T-cell (primary cell): ENCODE measurements at regions not wholly inside any gene's neighbourhood (a gene's known extent, or its start where the extent isn't known, plus 50 kb on each side); places are given as distances from the start of the nearest gene placed in this dataset.

Experiments used
- ATAC-seq, 4 experiments: fragments of 200-7000 bp in 3 of 4; fragments of 150-1000 bp in 1 of 4; cut with Tn5 transposase; replicated peaks in 1 of 4; 1 replicate in 3 of 4; 2 replicates in 1 of 4; pipeline ENCODE4 v1.10.0; 2021; ENCODE audit warnings: moderate library complexity in 3 of 4, mild to moderate bottlenecking in 2 of 4, moderate number of reproducible peaks in 1 of 4
- CTCF ChIA-PET, 2 donors: fragments of 300-600 bp; sonication (Branson Sonifier 250); formaldehyde crosslinking; loops; one replicate each; lab custom pipeline; 2022; ENCODE audit warnings: antibody characterized with exemption in 2 of 2; lab: Charles Lee
- POLR2A ChIA-PET, 2 donors: fragments of 300-600 bp; sonication (Branson Sonifier 250); formaldehyde crosslinking; loops; one replicate each; lab custom pipeline; 2022; ENCODE audit warnings: antibody characterized with exemption in 2 of 2; lab: Charles Lee
- DNase-seq, 35 experiments: peaks; one replicate each; pipeline versions ENCODE4 v3.0.0 to v3.0.0-alpha.2; 2013 to 2023
- H3K27ac ChIP-seq: one replicate; pipeline ENCODE4 v1.5.1; 2013; ENCODE audit warnings: low read length
- H3K27me3 ChIP-seq, 2 experiments: replicated peaks in 1 of 2; 1 replicate in 1 of 2; 2 replicates in 1 of 2; pipeline versions ENCODE4 v1.6.1 to v1.7.0; 2013; ENCODE audit warnings: low read length in 1 of 2, mixed read lengths in 1 of 2; ENCODE audit not compliant: control insufficient read depth in 2 of 2, insufficient read depth in 2 of 2; ENCODE audit errors: extremely low read depth in 1 of 2
- H3K36me3 ChIP-seq, 2 donors: 1 replicate in 1 of 2; 2 replicates in 1 of 2; pipeline versions ENCODE4 v1.6.1 to v1.7.0; 2013; ENCODE audit warnings: low read length in 1 of 2; ENCODE audit not compliant: control insufficient read depth in 2 of 2, insufficient read depth in 1 of 2; ENCODE audit errors: extremely low read depth in 1 of 2
- H3K4me1 ChIP-seq, 2 experiments: 1 replicate in 1 of 2; 2 replicates in 1 of 2; pipeline versions ENCODE4 v1.6.1 to v1.7.0; 2013; ENCODE audit warnings: low read length in 2 of 2, mixed read lengths in 1 of 2; ENCODE audit not compliant: insufficient read depth in 2 of 2, control insufficient read depth in 1 of 2; ENCODE audit errors: extremely low read depth in 1 of 2
- H3K4me3 ChIP-seq, 2 donors: 1 replicate in 1 of 2; 2 replicates in 1 of 2; pipeline versions ENCODE4 v1.5.1 to v1.7.0; 2013; ENCODE audit warnings: mild to moderate bottlenecking in 2 of 2, low read length in 1 of 2, moderate library complexity in 1 of 2; ENCODE audit not compliant: control insufficient read depth in 1 of 2; ENCODE audit errors: extremely low read depth in 1 of 2
- H3K9me3 ChIP-seq: 2 replicates; pipeline ENCODE4 v1.7.0; 2013
- H3K27ac Mint-ChIP-seq, 2 donors: one replicate each; pipeline ENCODE4 v1.8.0; 2020 to 2021; ENCODE audit warnings: mild to moderate bottlenecking in 2 of 2, mixed read lengths in 2 of 2
- H3K27me3 Mint-ChIP-seq, 2 donors: one replicate each; pipeline ENCODE4 v1.8.0; 2021 to 2022; ENCODE audit warnings: mixed read lengths in 2 of 2
- H3K36me3 Mint-ChIP-seq: one replicate; pipeline ENCODE4 v1.8.0; 2021; ENCODE audit warnings: mixed read lengths
- H3K4me1 Mint-ChIP-seq, 3 donors: one replicate each; pipeline ENCODE4 v1.8.0; 2020 to 2022; ENCODE audit warnings: mixed read lengths in 3 of 3, mild to moderate bottlenecking in 1 of 3
- H3K4me3 Mint-ChIP-seq, 3 donors: one replicate each; pipeline ENCODE4 v1.8.0; 2020 to 2022; ENCODE audit warnings: mild to moderate bottlenecking in 3 of 3, mixed read lengths in 3 of 3, moderate library complexity in 3 of 3
- H3K9me3 Mint-ChIP-seq, 3 donors: one replicate each; pipeline ENCODE4 v1.8.0; 2020 to 2022; ENCODE audit warnings: mixed read lengths in 3 of 3
- WGBS: methylation state at CpG from one replicate; pipeline ENCODE4 v1.1.5; 2013; ENCODE audit warnings: missing lambda C conversion rate; ENCODE audit not compliant: insufficient coverage; 5-methylcytosine and 5-hydroxymethylcytosine counted together

- no peak overlapping the region for H3K27ac ChIP-seq
- no peak overlapping the region for H3K4me3 Mint-ChIP-seq
- H3K27me3 ChIP-seq, result peaks cover 0 to 3% of the 10 kb centered on the region in 2 experiments
- no peak overlapping the region for H3K27ac Mint-ChIP-seq
- no peaks in the 10 kb centered on the region for H3K4me1 ChIP-seq
- no peaks in the 10 kb centered on the region for H3K36me3 ChIP-seq
- peaks cover 19 to 22% of the 10 kb centered on the region in 2 donors for H3K27me3 Mint-ChIP-seq
- H3K9me3 ChIP-seq, result no peaks in the 10 kb centered on the region
- ChIA-PET CTCF (no interaction called here), POLR2A (no interaction called here)
- H3K4me3 ChIP-seq, result no peak overlapping the region
- no peak for DNase-seq
- H3K9me3 Mint-ChIP-seq, result peaks cover 16 to 21% (median 19%) of the 10 kb centered on the region in 3 donors
- WGBS, result 49% methylated on average over 3 of the region's 3 CpGs
- no peaks in the 10 kb centered on the region for H3K36me3 Mint-ChIP-seq
- no peaks in the 10 kb centered on the region for H3K4me1 Mint-ChIP-seq
- no peak for ATAC-seq
Observed at GRCh38 chr13:111993691-111994090, 73.3 kb upstream of the SOX1 start.

- WGBS, result 90% methylated on average over 8 of the region's 11 CpGs
- H3K36me3 ChIP-seq, result no peaks in the 10 kb centered on the region
- no peaks in the 10 kb centered on the region for H3K9me3 ChIP-seq
- Mint-ChIP-seq H3K4me1 (no peaks in the 10 kb centered on the region), H3K27me3 (peaks cover 19 to 28% of the 10 kb centered on the region in 2 donors), H3K27ac (no peak overlapping the region), H3K9me3 (peaks cover 14 to 19% (median 15%) of the 10 kb centered on the region in 3 donors), H3K36me3 (no peaks in the 10 kb centered on the region), H3K4me3 (no peak overlapping the region)
- DNase-seq, result no peak
- H3K4me1 ChIP-seq, result no peaks in the 10 kb centered on the region
- no peak overlapping the region for H3K4me3 ChIP-seq
- peaks cover 0 to 6% of the 10 kb centered on the region in 2 experiments for H3K27me3 ChIP-seq
- H3K27ac ChIP-seq, result no peak overlapping the region
- ChIA-PET CTCF (no interaction called here), POLR2A (no interaction called here)
- no peak for ATAC-seq
Observed at GRCh38 chr13:111994578-111994977, 72.4 kb upstream of the SOX1 start.

GRCh38 chr13:111999352-111999751, 67.6 kb upstream of the SOX1 start:
- H3K36me3 ChIP-seq, result no peaks in the 10 kb centered on the region
- H3K27ac ChIP-seq, result no peak overlapping the region
- H3K4me1 Mint-ChIP-seq, result no peaks in the 10 kb centered on the region
- CTCF ChIA-PET, result no interaction called here
- ATAC-seq, result no peak
- POLR2A ChIA-PET, result no interaction called here
- H3K27me3 Mint-ChIP-seq, result peaks cover 19 to 25% of the 10 kb centered on the region in 2 donors
- no peaks in the 10 kb centered on the region for H3K36me3 Mint-ChIP-seq
- peaks cover 0 to 6% of the 10 kb centered on the region in 2 experiments for H3K27me3 ChIP-seq
- H3K9me3 Mint-ChIP-seq, result no peaks in the 10 kb centered on the region
- H3K4me3 ChIP-seq, result no peak overlapping the region
- 90% methylated on average over 2 of the region's 5 CpGs for WGBS
- H3K4me3 Mint-ChIP-seq, result no peak overlapping the region
- no peaks in the 10 kb centered on the region for H3K9me3 ChIP-seq
- no peak for DNase-seq
- H3K27ac Mint-ChIP-seq, result no peak overlapping the region
- no peaks in the 10 kb centered on the region for H3K4me1 ChIP-seq

GRCh38 chr13:112000888-112001287, 66.1 kb upstream of the SOX1 start:
- ChIA-PET POLR2A (no interaction called here), CTCF (no interaction called here)
- H3K9me3 ChIP-seq, result no peaks in the 10 kb centered on the region
- Mint-ChIP-seq H3K27me3 (peaks cover 18 to 26% of the 10 kb centered on the region in 2 donors), H3K27ac (no peak overlapping the region), H3K4me3 (no peak overlapping the region), H3K36me3 (no peaks in the 10 kb centered on the region), H3K4me1 (no peaks in the 10 kb centered on the region), H3K9me3 (peaks cover 0 to 6% (median 0%) of the 10 kb centered on the region in 3 donors)
- no CpG with 5 or more reads among the region's 4 CpGs for WGBS
- no peaks in the 10 kb centered on the region for H3K4me1 ChIP-seq
- H3K36me3 ChIP-seq, result no peaks in the 10 kb centered on the region
- ATAC-seq (no peak), DNase-seq (no peak)
- no peak overlapping the region for H3K27ac ChIP-seq
- H3K27me3 ChIP-seq, result peaks cover 0 to 13% of the 10 kb centered on the region in 2 experiments
- H3K4me3 ChIP-seq, result no peak overlapping the region

- H3K27ac ChIP-seq, result no peak overlapping the region
- Mint-ChIP-seq H3K4me1 (no peaks in the 10 kb centered on the region), H3K27me3 (peaks cover 12 to 22% of the 10 kb centered on the region in 2 donors), H3K4me3 (no peak overlapping the region), H3K36me3 (no peaks in the 10 kb centered on the region), H3K27ac (no peak overlapping the region), H3K9me3 (peaks cover 0 to 12% (median 0%) of the 10 kb centered on the region in 3 donors)
- no peaks in the 10 kb centered on the region for H3K4me1 ChIP-seq
- no peak overlapping the region for H3K4me3 ChIP-seq
- ATAC-seq (no peak), DNase-seq (no peak)
- WGBS, result no CpG with 5 or more reads among the region's 5 CpGs
- ChIA-PET CTCF (no interaction called here), POLR2A (no interaction called here)
- H3K9me3 ChIP-seq, result no peaks in the 10 kb centered on the region
- no peaks in the 10 kb centered on the region for H3K36me3 ChIP-seq
- peaks cover 0 to 13% of the 10 kb centered on the region in 2 experiments for H3K27me3 ChIP-seq
Observed at GRCh38 chr13:112001571-112001970, 65.4 kb upstream of the SOX1 start.

GRCh38 chr13:112003396-112003795, 63.6 kb upstream of the SOX1 start:
- CTCF ChIA-PET, result no interaction called here
- POLR2A ChIA-PET, result no interaction called here
- Mint-ChIP-seq H3K27me3 (peaks cover 7 to 17% of the 10 kb centered on the region in 2 donors), H3K4me3 (no peak overlapping the region), H3K9me3 (peaks cover 0 to 12% (median 0%) of the 10 kb centered on the region in 3 donors), H3K27ac (no peak overlapping the region), H3K4me1 (no peaks in the 10 kb centered on the region), H3K36me3 (no peaks in the 10 kb centered on the region)
- H3K9me3 ChIP-seq, result no peaks in the 10 kb centered on the region
- no peak overlapping the region for H3K4me3 ChIP-seq
- 68% methylated on average over 4 of the region's 4 CpGs for WGBS
- peaks cover 0 to 10% of the 10 kb centered on the region in 2 experiments for H3K27me3 ChIP-seq
- DNase-seq (no peak), ATAC-seq (no peak)
- H3K36me3 ChIP-seq, result no peaks in the 10 kb centered on the region
- H3K27ac ChIP-seq, result no peak overlapping the region
- H3K4me1 ChIP-seq, result no peaks in the 10 kb centered on the region

GRCh38 chr13:112003941-112004340, 63.0 kb upstream of the SOX1 start:
- H3K4me1 ChIP-seq, result no peaks in the 10 kb centered on the region
- Mint-ChIP-seq H3K4me1 (no peaks in the 10 kb centered on the region), H3K36me3 (no peaks in the 10 kb centered on the region), H3K4me3 (no peak overlapping the region), H3K9me3 (peaks cover 0 to 12% (median 0%) of the 10 kb centered on the region in 3 donors), H3K27me3 (peaks cover 4 to 13% of the 10 kb centered on the region in 2 donors), H3K27ac (no peak overlapping the region)
- ATAC-seq (no peak), DNase-seq (no peak)
- H3K36me3 ChIP-seq, result no peaks in the 10 kb centered on the region
- H3K9me3 ChIP-seq, result no peaks in the 10 kb centered on the region
- ChIA-PET CTCF (no interaction called here), POLR2A (no interaction called here)
- H3K27ac ChIP-seq, result no peak overlapping the region
- H3K27me3 ChIP-seq, result peaks cover 0 to 7% of the 10 kb centered on the region in 2 experiments
- no peak overlapping the region for H3K4me3 ChIP-seq
- 69% methylated on average over 2 of the region's 3 CpGs for WGBS
